Stimulated activated CD4-positive, alpha-beta T cell treated with anti-CD3 and anti-CD28 coated beads, Interleukin-12 subunit alpha, Interleukin-12 subunit beta, amount 100 ng/mL, for 48 hours (primary cell): ENCODE measurements at regions not wholly inside any gene's neighbourhood (a gene's known extent, or its start where the extent isn't known, plus 50 kb on each side); places are given as distances from the start of the nearest gene placed in this dataset.

Experiments
- DNase-seq, 3 donors: peaks; one replicate each; pipeline ENCODE4 v3.0.0-alpha.2; 2020; ENCODE audit warnings: low read depth in 2 of 3, low spot score in 1 of 3

DNA sequence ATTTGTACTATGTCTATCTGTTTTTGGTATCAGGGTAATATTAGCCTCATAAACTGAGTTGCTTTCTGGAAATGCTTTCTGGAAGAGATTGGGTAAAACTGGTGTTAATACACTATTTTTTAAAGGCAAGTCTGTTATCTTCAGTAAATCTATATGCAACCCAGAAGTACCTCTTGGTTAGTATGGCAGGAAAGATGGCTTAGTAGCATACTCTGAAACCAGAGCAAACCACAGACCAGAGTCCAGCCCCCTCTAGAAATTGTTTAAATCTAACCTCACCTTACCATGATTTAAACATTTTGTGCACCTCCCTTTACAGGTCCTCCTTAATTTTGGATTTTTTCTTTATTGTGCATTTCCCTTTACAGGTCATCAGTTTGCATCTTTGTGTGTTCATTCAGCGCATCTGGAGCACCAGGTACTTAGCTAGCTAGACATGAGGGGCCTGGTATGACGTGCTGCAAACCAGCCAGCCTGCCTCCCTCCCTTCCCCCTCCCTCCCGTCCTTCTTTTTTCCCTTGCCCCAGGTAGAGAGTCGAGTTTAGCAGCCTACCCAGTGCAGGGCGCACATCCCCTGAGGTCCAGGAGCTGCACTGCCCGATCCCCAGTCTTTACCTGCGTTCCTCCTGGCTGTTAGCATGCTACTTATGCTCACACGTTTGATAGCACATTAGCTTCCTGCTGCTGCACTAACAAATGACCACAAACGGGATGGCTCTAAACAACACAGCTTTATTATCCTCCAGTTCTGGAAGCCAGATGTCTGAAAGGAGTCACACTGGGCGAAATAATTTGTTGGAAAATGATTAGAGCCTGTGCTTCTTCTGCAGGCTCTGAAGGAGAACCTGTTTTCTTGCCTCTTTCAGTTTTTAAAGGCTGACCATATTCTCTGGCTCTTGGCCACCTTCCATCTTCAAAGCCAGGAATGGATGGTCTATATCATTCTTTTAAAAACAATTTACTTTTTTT is 299.9 kb upstream of the HABP2 start:
- no peak for DNase-seq

DNA sequence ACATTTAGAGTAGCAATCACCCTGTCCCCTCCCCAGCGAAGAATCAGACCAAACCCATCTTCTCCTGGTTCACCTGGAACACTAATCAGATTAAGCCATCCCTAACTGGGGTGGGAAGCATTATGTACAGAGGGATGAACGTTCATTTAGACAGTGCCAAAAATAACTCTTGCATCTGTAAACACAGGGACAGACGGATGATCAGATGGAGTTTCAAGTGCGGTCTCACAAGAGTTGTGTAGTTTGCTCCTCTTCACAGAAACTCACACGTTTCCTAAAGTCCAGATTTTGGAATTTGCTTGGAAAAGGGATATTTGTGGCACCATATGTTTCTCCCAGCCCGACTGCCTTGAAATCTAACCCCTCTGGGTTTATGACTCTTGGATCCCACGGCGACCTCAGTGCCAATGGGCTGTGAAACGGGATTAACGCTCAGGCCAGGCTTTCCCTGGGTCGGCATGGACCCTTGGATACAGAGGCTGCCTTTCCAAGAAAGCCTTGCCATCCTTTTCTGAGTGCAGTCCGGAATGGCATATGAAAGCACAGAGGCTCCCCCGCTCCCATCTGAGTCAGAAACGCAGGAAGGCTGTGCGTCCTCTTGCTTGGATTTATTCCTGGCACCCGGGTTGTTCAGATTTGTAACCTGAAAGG is 293.2 kb upstream of the HABP2 start:
- no peak for DNase-seq

DNA sequence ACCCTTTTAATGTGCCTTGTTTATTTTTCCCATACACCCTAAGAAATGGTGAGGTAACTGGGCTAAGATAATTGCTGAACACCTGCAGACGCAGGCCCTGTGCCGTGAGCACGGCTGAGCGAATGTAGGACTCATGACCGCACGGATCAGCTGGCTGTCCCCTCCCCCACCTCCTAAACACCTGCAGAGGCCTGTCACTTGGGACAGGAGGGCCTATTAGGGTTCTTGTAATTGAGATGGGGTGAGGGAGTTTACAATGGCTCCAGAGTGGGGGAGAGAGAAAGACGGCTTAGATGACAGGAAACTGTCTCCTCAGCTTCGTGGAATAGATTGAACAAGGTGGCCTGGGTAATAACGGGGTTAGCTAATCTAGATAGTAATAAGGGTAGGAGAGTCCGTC is 291.7 kb upstream of the HABP2 start:
- DNase-seq, result no peak

- no peak for DNase-seq
Measured at GRCh38 chr10:113261611-113262091, 291.2 kb upstream of the HABP2 start.

DNA sequence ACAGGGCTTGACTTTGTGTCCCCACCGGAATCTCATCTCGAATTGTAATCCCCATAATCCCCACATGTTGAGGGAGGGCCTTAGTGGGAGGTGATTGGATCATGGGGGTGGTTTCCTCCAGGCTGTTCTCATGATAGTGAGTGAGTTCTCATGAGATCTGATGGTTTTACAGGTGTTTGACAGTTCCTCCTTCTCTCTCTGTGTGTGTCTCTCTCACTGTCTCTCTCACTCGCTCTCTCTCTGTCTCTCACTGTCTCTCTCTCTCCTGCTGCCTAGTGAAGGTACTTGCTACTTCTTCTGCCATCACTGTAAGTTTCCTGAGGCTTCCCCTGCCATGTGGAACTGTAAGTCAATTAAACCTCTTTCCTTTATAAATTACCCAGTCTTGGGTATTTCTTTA is 289.8 kb upstream of the HABP2 start:
- DNase-seq, result no peak

DNA sequence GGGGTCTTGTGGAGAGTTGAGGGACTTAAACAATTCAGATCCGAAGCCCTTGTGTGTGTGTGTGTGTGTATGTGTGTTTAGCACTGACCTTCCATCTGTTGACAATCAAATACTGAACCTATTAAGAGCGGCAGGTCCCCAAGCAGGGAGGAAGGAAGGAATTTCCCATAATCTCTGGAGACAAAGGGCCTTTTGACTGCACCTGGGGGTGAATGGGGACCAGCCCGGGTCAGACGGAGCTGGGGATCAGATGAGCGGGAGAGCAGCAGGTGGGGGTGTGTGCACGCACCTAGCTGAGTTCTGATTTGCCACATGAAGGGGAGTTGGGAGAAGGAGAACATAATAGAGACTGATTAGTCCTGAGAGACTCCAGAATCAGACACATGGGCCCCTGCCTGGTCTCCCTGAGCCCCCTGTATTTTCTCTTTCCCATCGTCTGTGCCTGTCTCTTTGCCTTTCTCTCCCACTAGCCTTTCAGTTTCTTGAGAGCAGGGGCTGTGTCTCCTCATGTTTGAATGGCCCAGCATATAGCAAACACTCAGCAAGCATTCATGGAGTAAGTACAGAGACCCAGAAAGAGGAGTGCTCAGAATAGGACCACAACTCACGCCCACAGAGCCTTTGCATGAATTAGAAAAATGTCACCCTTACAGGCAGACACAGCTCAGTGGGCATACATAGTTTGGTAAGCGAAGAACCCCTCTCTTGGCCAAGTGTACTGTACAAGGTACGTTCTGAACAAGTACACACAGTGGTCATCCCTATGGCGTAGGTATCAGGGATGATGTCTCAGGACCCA is 288.3 kb upstream of the HABP2 start:
- DNase-seq, result no peak

DNA sequence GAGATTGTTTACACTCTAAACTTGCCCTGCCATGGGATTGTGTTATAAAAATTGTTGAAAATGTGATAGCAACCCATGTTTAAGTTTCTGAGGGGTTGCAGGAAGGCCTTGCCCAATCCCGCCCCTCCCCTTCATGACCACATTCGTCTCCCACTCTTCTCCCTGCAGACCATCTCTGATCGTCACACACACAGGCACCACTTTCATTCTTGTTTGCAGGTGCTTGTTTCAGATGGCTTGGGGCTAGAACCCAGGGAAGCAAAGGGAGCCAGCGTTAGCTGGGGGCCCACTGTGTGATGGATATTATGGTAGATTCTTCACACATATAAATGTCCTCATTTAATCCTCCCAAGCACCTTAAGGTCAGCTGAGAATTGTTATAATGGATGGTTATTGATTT is 286.7 kb upstream of the HABP2 start:
- DNase-seq, result no peak

GRCh38 chr10:113267619-113268562 is 285.0 kb upstream of the HABP2 start:
- no peak for DNase-seq

- DNase-seq, result no peak
Measured at GRCh38 chr10:113269333-113269732, 283.5 kb upstream of the HABP2 start.

- DNase-seq, result no peak
Measured at GRCh38 chr10:113272511-113272910, 280.3 kb upstream of the HABP2 start.

GRCh38 chr10:113273181-113274163 is 279.4 kb upstream of the HABP2 start:
- DNase-seq, result no peak

- no peak for DNase-seq
Measured at GRCh38 chr10:113274176-113274829, 278.6 kb upstream of the HABP2 start.

DNA sequence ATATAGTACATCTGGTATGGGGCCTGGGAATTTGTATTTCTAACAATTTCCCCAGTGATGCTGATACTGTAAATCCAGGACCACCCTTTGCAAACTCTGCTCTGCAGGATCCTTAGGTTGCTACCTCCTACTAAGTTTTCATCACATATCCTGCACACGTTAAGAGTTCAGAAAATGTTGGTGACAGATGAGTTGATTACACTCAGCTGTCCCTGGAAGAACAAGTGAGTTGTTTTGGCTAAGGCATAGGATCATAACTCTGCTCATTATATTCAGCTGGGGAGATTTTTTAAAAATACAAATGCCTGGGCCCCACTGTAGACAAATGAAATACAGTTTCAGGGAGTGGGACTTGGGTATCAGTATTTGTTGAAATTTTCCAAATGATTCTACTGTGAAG is 274.6 kb upstream of the HABP2 start:
- DNase-seq, result no peak

DNA sequence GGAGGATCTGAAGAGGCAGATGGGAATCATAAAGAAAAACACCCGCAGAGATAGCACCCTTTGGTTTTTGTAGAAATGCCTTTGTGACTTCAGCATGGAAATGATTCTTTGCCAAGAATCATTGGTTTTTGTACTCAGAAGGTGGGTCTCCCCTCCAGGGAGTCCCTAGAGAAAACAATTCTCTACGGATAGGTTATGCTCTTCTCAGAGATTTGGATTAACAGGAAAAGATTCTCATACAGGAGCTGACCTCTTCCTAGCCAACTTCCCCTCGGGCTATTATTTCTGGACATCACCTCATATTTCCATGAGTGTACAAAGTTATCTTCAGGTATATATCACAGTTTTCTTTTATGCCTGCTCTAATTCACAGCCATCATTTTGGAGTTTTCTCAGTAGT is 274.2 kb upstream of the HABP2 start:
- DNase-seq, result no peak

- DNase-seq, result no peak
Measured at GRCh38 chr10:113279262-113279661, 273.6 kb upstream of the HABP2 start.

DNA sequence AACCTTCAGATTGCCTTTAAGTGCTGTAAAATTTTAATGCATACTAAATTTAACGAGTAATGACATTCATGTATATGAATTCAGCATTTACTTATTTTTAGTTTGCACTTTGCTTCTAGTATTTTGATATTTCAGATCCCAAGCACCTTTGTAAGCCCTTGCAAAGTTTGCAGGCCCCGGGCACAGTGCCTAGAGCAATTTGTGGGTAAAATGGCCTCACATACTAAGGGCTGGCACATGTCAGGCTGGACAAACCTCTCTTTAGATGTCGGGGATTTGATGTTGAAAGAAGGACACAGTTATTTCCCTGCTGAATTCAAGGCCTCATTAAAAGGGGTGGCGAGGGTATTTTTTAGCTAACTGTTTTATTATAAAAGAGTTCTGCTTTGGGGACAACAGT is 270.3 kb upstream of the HABP2 start:
- no peak for DNase-seq

- DNase-seq, result no peak
Measured at GRCh38 chr10:113283189-113283588, 269.7 kb upstream of the HABP2 start.

DNA sequence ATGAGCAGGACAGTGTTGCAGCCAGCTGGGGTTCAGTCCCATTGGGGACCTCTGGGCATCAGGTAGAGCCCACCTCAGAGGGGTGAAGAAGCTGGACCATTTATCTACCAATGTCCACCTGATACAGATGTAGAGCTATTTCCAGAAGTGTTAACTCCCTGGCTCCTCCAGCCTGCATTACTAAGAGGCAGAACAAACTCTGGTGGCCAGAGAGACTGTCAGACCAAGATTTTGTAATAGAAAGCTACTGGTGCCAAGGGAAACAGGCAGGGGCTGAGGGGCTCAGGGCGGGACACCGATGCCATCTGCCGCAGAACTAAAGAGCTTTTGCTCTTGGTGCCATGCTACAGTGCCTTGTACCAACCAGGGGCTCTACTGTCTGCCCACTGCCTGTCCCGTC is 268.2 kb upstream of the HABP2 start:
- DNase-seq, result no peak

DNA sequence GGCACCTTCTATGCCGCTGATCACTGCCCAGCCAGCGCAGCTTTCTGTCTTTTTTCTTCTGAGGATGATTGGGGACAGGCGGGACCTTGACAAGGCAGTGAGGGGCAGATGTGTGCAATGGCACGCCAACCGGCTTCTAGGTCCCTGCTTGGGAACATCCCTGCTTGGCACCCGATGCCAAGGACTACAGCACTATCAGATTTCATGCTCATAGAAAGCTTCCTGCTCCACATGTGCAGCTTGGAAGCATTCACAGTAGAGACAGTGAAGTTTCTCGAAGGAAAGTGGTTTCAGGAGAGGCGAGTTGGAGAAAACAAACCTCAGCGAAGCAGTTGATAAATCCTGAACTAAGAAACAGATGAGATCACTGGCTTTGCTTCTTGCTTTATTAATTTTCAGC is 267.5 kb upstream of the HABP2 start:
- DNase-seq, result no peak
